Panc1 (cell line): ENCODE measurements at regions not wholly inside any gene's neighbourhood (a gene's known extent, or its start where the extent isn't known, plus 50 kb on each side); places are given as distances from the start of the nearest gene placed in this dataset.

Experiments
- ATAC-seq: fragments of 200-7000 bp; cut with Tn5 transposase; 2 replicates; pipeline ENCODE4 v1.9.1; 2020; ENCODE audit warnings: mild to moderate bottlenecking, moderate library complexity
- BruUV-seq: library from RNA; stranded (reverse); fragments of 400-500 nt; replicated peaks from 2 replicates; lab custom pipeline; 2021; lab: Mats Ljungman, UMichigan
- CTCF ChIA-PET: fragments of 300-600 bp; sonication (Branson Sonifier 250); formaldehyde crosslinking; loops from one replicate; lab custom pipeline; 2022; ENCODE audit warnings: antibody characterized with exemption; lab: Charles Lee
- POLR2A ChIA-PET: fragments of 300-600 bp; sonication (Branson Sonifier 250); formaldehyde crosslinking; loops from one replicate; lab custom pipeline; 2022; ENCODE audit warnings: antibody characterized with exemption; lab: Charles Lee
- DNase-seq: peaks from one replicate; pipeline ENCODE4 v3.0.0-alpha.2; 2010; ENCODE audit warnings: low read depth, low spot score
- H3K27ac ChIP-seq: 2 replicates; pipeline ENCODE4 v1.5.1; 2011; ENCODE audit warnings: mild to moderate bottlenecking, low read length, inconsistent platforms
- H3K27me3 ChIP-seq: fragments of 200-500 bp; sonication (Bioruptor generic); 2 replicates; pipeline ENCODE4 v1.6.0; 2014; ENCODE audit warnings: low read length, inconsistent platforms; ENCODE audit not compliant: control insufficient read depth, insufficient read depth
- H3K36me3 ChIP-seq: fragments of 200-500 bp; sonication (Bioruptor generic); 2 replicates; pipeline ENCODE4 v1.5.1; 2014; ENCODE audit warnings: inconsistent platforms, mild to moderate bottlenecking, low read length, moderate library complexity; ENCODE audit not compliant: control insufficient read depth, insufficient read depth
- H3K4me1 ChIP-seq: 2 replicates; pipeline ENCODE4 v1.5.1; 2011; ENCODE audit warnings: inconsistent platforms, mild to moderate bottlenecking, low read length, moderate library complexity; ENCODE audit not compliant: control insufficient read depth, insufficient read depth
- H3K4me3 ChIP-seq, 2 experiments: 2 replicates each; pipeline ENCODE4 v1.5.1; 2011 to 2012; ENCODE audit warnings: low read depth in 2 of 2, low read length in 2 of 2, mild to moderate bottlenecking in 2 of 2, inconsistent platforms in 1 of 2, moderate library complexity in 1 of 2
- H3K9me3 ChIP-seq: fragments of 200-500 bp; sonication (Bioruptor generic); 2 replicates; pipeline ENCODE4 v1.5.1; 2014; ENCODE audit warnings: low read depth, mild to moderate bottlenecking, inconsistent platforms, low read length, moderate library complexity; ENCODE audit not compliant: control insufficient read depth, insufficient read depth
- CTCF ChIP-seq: fragments of 450-650 bp; IDR thresholded peaks from 2 replicates; pipeline ENCODE4 v1.5.1; 2017; ENCODE audit warnings: mild to moderate bottlenecking
- POLR2AphosphoS5 ChIP-seq: IDR thresholded peaks from 2 replicates; pipeline ENCODE4 v1.6.1; 2012; ENCODE audit warnings: mild to moderate bottlenecking, low read depth, low read length, moderate library complexity
- SIN3A ChIP-seq: IDR thresholded peaks from 2 replicates; pipeline ENCODE4 v1.6.1; 2012; ENCODE audit warnings: low read depth, mild to moderate bottlenecking, low read length, moderate library complexity, borderline replicate concordance; ENCODE audit not compliant: insufficient read depth
- TCF7L2 ChIP-seq: IDR thresholded peaks from 2 replicates; pipeline ENCODE4 v1.6.1; 2011; ENCODE audit warnings: mild to moderate bottlenecking, low read depth, low read length, inconsistent platforms
- in situ Hi-C: cut with HindIII; loops from 2 replicates; pipeline ENCODE4 v1.10.0; 2016; ENCODE audit warnings: low sequenced_read_pairs, low pct_unique_long_range_greater_than_20kb
- intact Hi-C: fragments of 100-400 bp; cut with micrococcal nuclease; formaldehyde crosslinking; loops from one replicate; pipeline ENCODE4 v1.10.0; 2022; ENCODE audit not compliant: unreplicated experiment
- TF ChIP-seq, protein P1 (sequence below), 2 experiments: IDR thresholded peaks; 2 replicates each; pipeline ENCODE4 v1.6.1; 2011 to 2012; ENCODE audit warnings: low read depth in 2 of 2, control low read depth in 1 of 2, low read length in 1 of 2, mild to moderate bottlenecking in 1 of 2, moderate library complexity in 1 of 2; ENCODE audit not compliant: insufficient read depth in 1 of 2

DNA sequence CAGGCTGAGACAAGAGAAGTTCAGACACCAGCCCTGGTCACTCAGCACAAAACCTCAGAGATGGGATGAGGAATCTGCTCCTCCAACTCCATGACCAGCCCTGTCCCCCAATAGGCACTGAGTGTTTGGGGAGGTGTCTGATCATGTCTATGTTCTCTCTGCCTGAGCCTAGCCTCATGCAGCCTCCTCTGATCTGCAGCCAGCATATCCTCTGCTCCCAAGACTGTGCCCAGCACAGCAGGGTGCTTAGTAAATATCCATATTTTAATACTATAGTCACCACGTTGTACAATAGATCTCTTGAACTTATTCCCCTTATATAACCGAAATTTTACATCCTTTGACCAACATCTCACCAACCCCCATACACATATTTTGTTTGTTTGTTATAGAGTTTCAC lies 202.9 kb downstream of the MATN1 start:
- no TSS peak for BruUV-seq
- Histone ChIP-seq H3K27me3 (no peaks in the 10 kb centered on the region), H3K9me3 (no peaks in the 10 kb centered on the region), H3K4me1 (peaks cover under 1% of the 10 kb centered on the region), H3K4me3 (no peak overlapping the region), H3K36me3 (no peaks in the 10 kb centered on the region), H3K27ac (no peak overlapping the region)
- no peak for ATAC-seq
- in situ Hi-C loops: no loop called here
- TF ChIP-seq, protein P1, sequence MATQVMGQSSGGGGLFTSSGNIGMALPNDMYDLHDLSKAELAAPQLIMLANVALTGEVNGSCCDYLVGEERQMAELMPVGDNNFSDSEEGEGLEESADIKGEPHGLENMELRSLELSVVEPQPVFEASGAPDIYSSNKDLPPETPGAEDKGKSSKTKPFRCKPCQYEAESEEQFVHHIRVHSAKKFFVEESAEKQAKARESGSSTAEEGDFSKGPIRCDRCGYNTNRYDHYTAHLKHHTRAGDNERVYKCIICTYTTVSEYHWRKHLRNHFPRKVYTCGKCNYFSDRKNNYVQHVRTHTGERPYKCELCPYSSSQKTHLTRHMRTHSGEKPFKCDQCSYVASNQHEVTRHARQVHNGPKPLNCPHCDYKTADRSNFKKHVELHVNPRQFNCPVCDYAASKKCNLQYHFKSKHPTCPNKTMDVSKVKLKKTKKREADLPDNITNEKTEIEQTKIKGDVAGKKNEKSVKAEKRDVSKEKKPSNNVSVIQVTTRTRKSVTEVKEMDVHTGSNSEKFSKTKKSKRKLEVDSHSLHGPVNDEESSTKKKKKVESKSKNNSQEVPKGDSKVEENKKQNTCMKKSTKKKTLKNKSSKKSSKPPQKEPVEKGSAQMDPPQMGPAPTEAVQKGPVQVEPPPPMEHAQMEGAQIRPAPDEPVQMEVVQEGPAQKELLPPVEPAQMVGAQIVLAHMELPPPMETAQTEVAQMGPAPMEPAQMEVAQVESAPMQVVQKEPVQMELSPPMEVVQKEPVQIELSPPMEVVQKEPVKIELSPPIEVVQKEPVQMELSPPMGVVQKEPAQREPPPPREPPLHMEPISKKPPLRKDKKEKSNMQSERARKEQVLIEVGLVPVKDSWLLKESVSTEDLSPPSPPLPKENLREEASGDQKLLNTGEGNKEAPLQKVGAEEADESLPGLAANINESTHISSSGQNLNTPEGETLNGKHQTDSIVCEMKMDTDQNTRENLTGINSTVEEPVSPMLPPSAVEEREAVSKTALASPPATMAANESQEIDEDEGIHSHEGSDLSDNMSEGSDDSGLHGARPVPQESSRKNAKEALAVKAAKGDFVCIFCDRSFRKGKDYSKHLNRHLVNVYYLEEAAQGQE (IDR thresholded peaks at IDR 0.05; ENCODE audit: insufficient read depth in 1 of 2, low read depth in 2 of 2, low read length in 1 of 2): no peak
- TF ChIP-seq TCF7L2: no peak
- no peak for TF ChIP-seq SIN3A
- TF ChIP-seq POLR2AphosphoS5: no peak
- ChIA-PET POLR2A (no interaction called here), CTCF (no interaction called here)
- intact Hi-C loops: no loop called here
- DNase-seq: no peak

GRCh38 chr1:30519201-30519763 lies 204.1 kb downstream of the MATN1 start:
- CTCF ChIA-PET: no interaction called here
- DNase-seq (no peak), ATAC-seq (no peak)
- Histone ChIP-seq H3K4me3 (no peak overlapping the region), H3K36me3 (no peaks in the 10 kb centered on the region), H3K9me3 (no peaks in the 10 kb centered on the region), H3K4me1 (no peaks in the 10 kb centered on the region), H3K27me3 (no peaks in the 10 kb centered on the region), H3K27ac (no peak overlapping the region)
- BruUV-seq: no TSS peak
- TF ChIP-seq POLR2AphosphoS5: no peak
- TF ChIP-seq TCF7L2: no peak
- TF ChIP-seq CTCF: no peak
- TF ChIP-seq SIN3A: no peak
- TF ChIP-seq, protein P1 (IDR thresholded peaks at IDR 0.05; ENCODE audit: insufficient read depth in 1 of 2, low read depth in 2 of 2, low read length in 1 of 2): no peak
- POLR2A ChIA-PET: no interaction called here
- in situ Hi-C loops: no loop called here
- intact Hi-C loops: no loop called here
